CD4-positive, alpha-beta T cell (primary cell): ENCODE measurements at regions not wholly inside any gene's neighbourhood (a gene's known extent, or its start where the extent isn't known, plus 50 kb on each side); places are given as distances from the start of the nearest gene placed in this dataset.

Experiments used
- ATAC-seq: fragments of 200-7000 bp; cut with Tn5 transposase; one replicate; pipeline ENCODE4 v1.10.0; 2022; ENCODE audit warnings: mild to moderate bottlenecking; ENCODE audit not compliant: poor library complexity
- CTCF ChIA-PET: fragments of 350-600 bp; sonication (Branson Sonifier 250); formaldehyde crosslinking; loops from one replicate; lab custom pipeline; 2021; ENCODE audit warnings: antibody characterized with exemption, inconsistent platforms; lab: Charles Lee
- POLR2A ChIA-PET: fragments of 350-600 bp; sonication (Branson Sonifier 250); formaldehyde crosslinking; loops from one replicate; lab custom pipeline; 2021; ENCODE audit warnings: antibody characterized with exemption, inconsistent platforms; lab: Charles Lee
- DNase-seq, 14 experiments: peaks; one replicate each; pipeline ENCODE4 v3.0.0-alpha.2; 2013 to 2020; ENCODE audit warnings: mixed read lengths in 2 of 14
- H3K27ac ChIP-seq, 2 donors: one replicate each; pipeline versions ENCODE4 v1.5.1 to v1.7.0; 2013; ENCODE audit warnings: low read length in 2 of 2, low read depth in 1 of 2, mild to moderate bottlenecking in 1 of 2
- H3K27me3 ChIP-seq, 2 experiments: 1 replicate in 1 of 2; 2 replicates in 1 of 2; pipeline versions ENCODE4 v1.6.1 to v1.7.0; 2013; ENCODE audit warnings: low read length in 2 of 2, control low read depth in 1 of 2, mild to moderate bottlenecking in 1 of 2, moderate library complexity in 1 of 2; ENCODE audit not compliant: insufficient read depth in 2 of 2, control insufficient read depth in 1 of 2
- H3K36me3 ChIP-seq: one replicate; pipeline ENCODE4 v1.6.1; 2013; ENCODE audit warnings: low read length, control low read depth; ENCODE audit not compliant: insufficient read depth
- H3K4me1 ChIP-seq: one replicate; pipeline ENCODE4 v1.6.1; 2013; ENCODE audit warnings: low read length, control low read depth; ENCODE audit not compliant: insufficient read depth
- H3K4me3 ChIP-seq: one replicate; pipeline ENCODE4 v1.5.1; 2013; ENCODE audit warnings: mild to moderate bottlenecking, low read length, moderate library complexity
- H3K9me3 ChIP-seq, 2 experiments: 1 replicate in 1 of 2; 2 replicates in 1 of 2; pipeline versions ENCODE4 v1.6.1 to v1.7.0; 2013; ENCODE audit warnings: low read length in 2 of 2, mild to moderate bottlenecking in 2 of 2, control low read depth in 1 of 2, moderate library complexity in 1 of 2; ENCODE audit not compliant: control insufficient read depth in 1 of 2, insufficient read depth in 1 of 2
- H3K27ac Mint-ChIP-seq: one replicate; pipeline ENCODE4 v1.8.0; 2020; ENCODE audit warnings: mixed read lengths
- H3K27me3 Mint-ChIP-seq: one replicate; pipeline ENCODE4 v1.8.0; 2021; ENCODE audit warnings: mixed read lengths
- H3K36me3 Mint-ChIP-seq: one replicate; pipeline ENCODE4 v1.8.0; 2021; ENCODE audit warnings: low read depth, mixed read lengths
- H3K4me1 Mint-ChIP-seq: one replicate; pipeline ENCODE4 v1.8.0; 2021; ENCODE audit warnings: low read depth, mixed read lengths
- H3K4me3 Mint-ChIP-seq: one replicate; pipeline ENCODE4 v1.8.0; 2020; ENCODE audit warnings: mild to moderate bottlenecking, mixed read lengths
- H3K9me3 Mint-ChIP-seq: one replicate; pipeline ENCODE4 v1.8.0; 2020; ENCODE audit warnings: mixed read lengths
- intact Hi-C, 2 experiments: fragments of 100-400 bp; cut with DNase I in 1 of 2; cut with micrococcal nuclease in 1 of 2; formaldehyde crosslinking; loops; one replicate each; pipeline versions ENCODE4 v1.15.1 to v1.9.0; 2023 to 2025; cut with DNase I, micrococcal nuclease
- TF ChIP-seq, protein P1 (sequence below): fragments of 200-600 bp; IDR thresholded peaks from one replicate; pipeline ENCODE4 v1.8.0; 2022; ENCODE audit warnings: antibody characterized with exemption, mild to moderate bottlenecking

DNA sequence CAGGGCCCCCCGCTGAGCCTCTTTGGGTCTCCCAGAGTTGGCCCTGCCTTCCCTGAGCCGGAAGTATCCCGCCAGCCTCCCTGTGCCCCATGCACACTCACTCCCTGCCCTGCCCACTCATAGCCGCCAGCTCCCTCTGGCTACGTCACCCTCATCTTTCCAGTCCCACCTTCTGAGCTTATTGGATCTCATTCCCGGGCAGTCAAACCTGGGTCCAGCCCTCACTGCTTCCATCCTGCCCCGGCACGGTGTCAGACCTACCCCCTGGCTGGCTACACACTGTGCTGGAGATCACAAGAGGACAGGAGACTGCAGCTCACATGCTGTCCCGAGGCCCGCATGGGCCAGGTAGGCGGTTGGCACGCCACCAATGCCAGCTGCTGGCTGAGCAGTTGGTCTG lies 147.2 kb downstream of the ASB1 start:
- Histone ChIP-seq H3K4me1 (no peaks in the 10 kb centered on the region), H3K9me3 (peaks cover 0 to 6% of the 10 kb centered on the region in 2 experiments), H3K36me3 (no peaks in the 10 kb centered on the region), H3K27ac (no peak overlapping the region), H3K27me3 (peaks cover 0 to 6% of the 10 kb centered on the region in 2 experiments), H3K4me3 (no peak overlapping the region)
- ATAC-seq, result no peak
- TF ChIP-seq, protein P1, sequence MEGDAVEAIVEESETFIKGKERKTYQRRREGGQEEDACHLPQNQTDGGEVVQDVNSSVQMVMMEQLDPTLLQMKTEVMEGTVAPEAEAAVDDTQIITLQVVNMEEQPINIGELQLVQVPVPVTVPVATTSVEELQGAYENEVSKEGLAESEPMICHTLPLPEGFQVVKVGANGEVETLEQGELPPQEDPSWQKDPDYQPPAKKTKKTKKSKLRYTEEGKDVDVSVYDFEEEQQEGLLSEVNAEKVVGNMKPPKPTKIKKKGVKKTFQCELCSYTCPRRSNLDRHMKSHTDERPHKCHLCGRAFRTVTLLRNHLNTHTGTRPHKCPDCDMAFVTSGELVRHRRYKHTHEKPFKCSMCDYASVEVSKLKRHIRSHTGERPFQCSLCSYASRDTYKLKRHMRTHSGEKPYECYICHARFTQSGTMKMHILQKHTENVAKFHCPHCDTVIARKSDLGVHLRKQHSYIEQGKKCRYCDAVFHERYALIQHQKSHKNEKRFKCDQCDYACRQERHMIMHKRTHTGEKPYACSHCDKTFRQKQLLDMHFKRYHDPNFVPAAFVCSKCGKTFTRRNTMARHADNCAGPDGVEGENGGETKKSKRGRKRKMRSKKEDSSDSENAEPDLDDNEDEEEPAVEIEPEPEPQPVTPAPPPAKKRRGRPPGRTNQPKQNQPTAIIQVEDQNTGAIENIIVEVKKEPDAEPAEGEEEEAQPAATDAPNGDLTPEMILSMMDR, result no peak
- ChIA-PET CTCF (no interaction called here), POLR2A (no interaction called here)
- H3K4me3 Mint-ChIP-seq, result no peak overlapping the region
- no peaks in the 10 kb centered on the region for H3K4me1 Mint-ChIP-seq
- H3K27ac Mint-ChIP-seq, result no peak overlapping the region
- H3K27me3 Mint-ChIP-seq, result no peaks in the 10 kb centered on the region
- intact Hi-C loops, result no loop called here
- H3K9me3 Mint-ChIP-seq, result no peaks in the 10 kb centered on the region
- H3K36me3 Mint-ChIP-seq, result no peaks in the 10 kb centered on the region
- DNase-seq, result no peak

GRCh38 chr2:238574490-238575271 lies 148.0 kb downstream of the ASB1 start:
- Histone ChIP-seq H3K36me3 (no peaks in the 10 kb centered on the region), H3K27ac (no peak overlapping the region), H3K4me3 (no peak overlapping the region), H3K9me3 (peaks cover 0 to 6% of the 10 kb centered on the region in 2 experiments), H3K27me3 (peaks cover 0 to 6% of the 10 kb centered on the region in 2 experiments), H3K4me1 (no peaks in the 10 kb centered on the region)
- TF ChIP-seq, protein P1, result no peak
- ATAC-seq (no peak), DNase-seq (no peak)
- H3K36me3 Mint-ChIP-seq, result no peaks in the 10 kb centered on the region
- peaks cover 6% of the 10 kb centered on the region for H3K27me3 Mint-ChIP-seq
- intact Hi-C loops, result no loop called here
- ChIA-PET POLR2A (no interaction called here), CTCF (no interaction called here)
- H3K9me3 Mint-ChIP-seq, result no peaks in the 10 kb centered on the region
- no peak overlapping the region for H3K4me3 Mint-ChIP-seq
- no peaks in the 10 kb centered on the region for H3K4me1 Mint-ChIP-seq
- H3K27ac Mint-ChIP-seq, result no peak overlapping the region

DNA sequence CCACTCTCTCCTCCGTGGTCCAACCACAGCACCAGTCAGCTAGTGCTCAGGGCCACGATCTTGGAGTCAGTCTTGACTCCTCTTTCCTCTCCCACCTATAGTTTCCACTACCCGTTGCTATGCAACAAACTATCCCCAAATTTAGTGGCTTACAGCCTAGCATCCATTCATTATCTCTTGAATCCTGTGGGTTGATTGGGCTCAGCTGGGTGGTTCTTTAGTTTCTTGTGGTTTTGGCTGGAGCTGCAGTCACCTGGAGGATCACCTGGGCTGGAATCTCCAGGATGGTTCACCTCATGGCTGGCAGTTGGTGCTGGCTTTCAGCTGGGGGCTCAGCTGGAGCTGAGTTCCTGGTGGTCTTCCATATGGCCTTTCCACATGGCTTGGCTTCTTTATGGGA lies 149.9 kb downstream of the ASB1 start:
- intact Hi-C loops, result no loop called here
- Histone ChIP-seq H3K4me3 (no peak overlapping the region), H3K9me3 (peaks cover 0 to 6% of the 10 kb centered on the region in 2 experiments), H3K27ac (no peak overlapping the region), H3K27me3 (peaks cover 0 to 8% of the 10 kb centered on the region in 2 experiments), H3K36me3 (no peaks in the 10 kb centered on the region), H3K4me1 (no peaks in the 10 kb centered on the region)
- Mint-ChIP-seq H3K27me3 (peaks cover 20% of the 10 kb centered on the region), H3K4me3 (no peak overlapping the region), H3K36me3 (no peaks in the 10 kb centered on the region), H3K9me3 (no peaks in the 10 kb centered on the region), H3K27ac (no peak overlapping the region), H3K4me1 (no peaks in the 10 kb centered on the region)
- TF ChIP-seq, protein P1, result no peak
- ATAC-seq (no peak), DNase-seq (no peak)
- CTCF ChIA-PET, result no interaction called here
- POLR2A ChIA-PET, result no interaction called here
